ENCODE measurements at regions not wholly inside any gene's neighbourhood (a gene's known extent, or its start where the extent isn't known, plus 50 kb on each side); places are given as distances from the start of the nearest gene placed in this dataset.

DNA sequence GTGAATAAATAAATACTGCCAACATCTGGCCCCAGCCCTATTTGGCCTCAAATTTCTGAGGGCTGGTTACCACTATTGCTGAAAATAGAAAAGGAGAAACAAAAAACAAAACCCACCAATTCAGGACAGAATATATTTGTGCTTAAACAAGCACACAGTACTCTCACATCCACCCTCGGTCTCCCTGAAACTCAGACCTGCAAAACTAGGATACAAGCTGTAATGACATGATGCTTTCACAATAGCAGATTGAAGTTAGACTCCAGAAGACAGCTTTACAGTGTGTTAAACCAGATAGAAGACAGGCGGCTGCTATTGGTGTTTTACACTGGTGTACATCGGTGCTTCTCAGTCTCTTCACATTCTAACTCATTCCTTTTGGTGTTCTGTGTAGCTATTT is 214.9 kb upstream of the DMRT1 start:
- H3K27ac ChIP-seq (ENCODE audit: extremely low read depth, low read depth, low read length), result no peak overlapping the region
- POLR2A ChIA-PET, result no interaction called here

More for the DNA sequence above, 214.9 kb upstream of the DMRT1 start:
- H3K4me1 ChIP-seq (ENCODE audit: control insufficient read depth, insufficient read depth, low read length), result no peaks in the 10 kb centered on the region
- CTCF ChIA-PET, result no interaction called here
- no peak overlapping the region for H3K4me3 ChIP-seq (ENCODE audit: low read depth, low read length)
- TF ChIP-seq ZNF660 (tag by site-specific recombination; IDR thresholded peaks at IDR 0.05) (no peak), ZNF658 (tag by site-specific recombination; IDR thresholded peaks at IDR 0.05) (no peak), ZNF266 (tag by site-specific recombination; IDR thresholded peaks at IDR 0.05; ENCODE audit: low read depth) (no peak), ZNF558 (tag by site-specific recombination; IDR thresholded peaks at IDR 0.05) (no peak), ZNF37A (tag by site-specific recombination; IDR thresholded peaks at IDR 0.05) (no peak), GLI4 (tag by site-specific recombination; IDR thresholded peaks at IDR 0.05) (no peak), GLIS2 (tag by site-specific recombination; IDR thresholded peaks at IDR 0.05) (no peak), ZNF48 (tag by site-specific recombination; IDR thresholded peaks at IDR 0.05) (no peak), ZNF791 (tag by site-specific recombination; IDR thresholded peaks at IDR 0.05) (no peak), ZNF776 (tag by site-specific recombination; IDR thresholded peaks at IDR 0.05; ENCODE audit: borderline replicate concordance) (no peak), HOXC10 (CRISPR knock-in tag; IDR thresholded peaks at IDR 0.05) (no peak), BCL11A (tag by site-specific recombination; IDR thresholded peaks at IDR 0.05; ENCODE audit: low read depth) (no peak)
- TF ChIP-seq, protein P1, sequence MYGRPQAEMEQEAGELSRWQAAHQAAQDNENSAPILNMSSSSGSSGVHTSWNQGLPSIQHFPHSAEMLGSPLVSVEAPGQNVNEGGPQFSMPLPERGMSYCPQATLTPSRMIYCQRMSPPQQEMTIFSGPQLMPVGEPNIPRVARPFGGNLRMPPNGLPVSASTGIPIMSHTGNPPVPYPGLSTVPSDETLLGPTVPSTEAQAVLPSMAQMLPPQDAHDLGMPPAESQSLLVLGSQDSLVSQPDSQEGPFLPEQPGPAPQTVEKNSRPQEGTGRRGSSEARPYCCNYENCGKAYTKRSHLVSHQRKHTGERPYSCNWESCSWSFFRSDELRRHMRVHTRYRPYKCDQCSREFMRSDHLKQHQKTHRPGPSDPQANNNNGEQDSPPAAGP (tag by site-specific recombination; IDR thresholded peaks at IDR 0.05), result no peak
- TF ChIP-seq, protein P2, sequence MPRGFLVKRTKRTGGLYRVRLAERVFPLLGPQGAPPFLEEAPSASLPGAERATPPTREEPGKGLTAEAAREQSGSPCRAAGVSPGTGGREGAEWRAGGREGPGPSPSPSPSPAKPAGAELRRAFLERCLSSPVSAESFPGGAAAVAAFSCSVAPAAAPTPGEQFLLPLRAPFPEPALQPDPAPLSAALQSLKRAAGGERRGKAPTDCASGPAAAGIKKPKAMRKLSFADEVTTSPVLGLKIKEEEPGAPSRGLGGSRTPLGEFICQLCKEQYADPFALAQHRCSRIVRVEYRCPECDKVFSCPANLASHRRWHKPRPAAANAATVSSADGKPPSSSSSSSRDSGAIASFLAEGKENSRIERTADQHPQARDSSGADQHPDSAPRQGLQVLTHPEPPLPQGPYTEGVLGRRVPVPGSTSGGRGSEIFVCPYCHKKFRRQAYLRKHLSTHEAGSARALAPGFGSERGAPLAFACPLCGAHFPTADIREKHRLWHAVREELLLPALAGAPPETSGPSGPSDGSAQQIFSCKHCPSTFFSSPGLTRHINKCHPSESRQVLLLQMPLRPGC (tag by site-specific recombination; IDR thresholded peaks at IDR 0.05), result no peak
- TF ChIP-seq, protein P3, sequence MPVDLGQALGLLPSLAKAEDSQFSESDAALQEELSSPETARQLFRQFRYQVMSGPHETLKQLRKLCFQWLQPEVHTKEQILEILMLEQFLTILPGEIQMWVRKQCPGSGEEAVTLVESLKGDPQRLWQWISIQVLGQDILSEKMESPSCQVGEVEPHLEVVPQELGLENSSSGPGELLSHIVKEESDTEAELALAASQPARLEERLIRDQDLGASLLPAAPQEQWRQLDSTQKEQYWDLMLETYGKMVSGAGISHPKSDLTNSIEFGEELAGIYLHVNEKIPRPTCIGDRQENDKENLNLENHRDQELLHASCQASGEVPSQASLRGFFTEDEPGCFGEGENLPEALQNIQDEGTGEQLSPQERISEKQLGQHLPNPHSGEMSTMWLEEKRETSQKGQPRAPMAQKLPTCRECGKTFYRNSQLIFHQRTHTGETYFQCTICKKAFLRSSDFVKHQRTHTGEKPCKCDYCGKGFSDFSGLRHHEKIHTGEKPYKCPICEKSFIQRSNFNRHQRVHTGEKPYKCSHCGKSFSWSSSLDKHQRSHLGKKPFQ (tag by site-specific recombination; IDR thresholded peaks at IDR 0.05), result no peak
- TF ChIP-seq, protein P4, sequence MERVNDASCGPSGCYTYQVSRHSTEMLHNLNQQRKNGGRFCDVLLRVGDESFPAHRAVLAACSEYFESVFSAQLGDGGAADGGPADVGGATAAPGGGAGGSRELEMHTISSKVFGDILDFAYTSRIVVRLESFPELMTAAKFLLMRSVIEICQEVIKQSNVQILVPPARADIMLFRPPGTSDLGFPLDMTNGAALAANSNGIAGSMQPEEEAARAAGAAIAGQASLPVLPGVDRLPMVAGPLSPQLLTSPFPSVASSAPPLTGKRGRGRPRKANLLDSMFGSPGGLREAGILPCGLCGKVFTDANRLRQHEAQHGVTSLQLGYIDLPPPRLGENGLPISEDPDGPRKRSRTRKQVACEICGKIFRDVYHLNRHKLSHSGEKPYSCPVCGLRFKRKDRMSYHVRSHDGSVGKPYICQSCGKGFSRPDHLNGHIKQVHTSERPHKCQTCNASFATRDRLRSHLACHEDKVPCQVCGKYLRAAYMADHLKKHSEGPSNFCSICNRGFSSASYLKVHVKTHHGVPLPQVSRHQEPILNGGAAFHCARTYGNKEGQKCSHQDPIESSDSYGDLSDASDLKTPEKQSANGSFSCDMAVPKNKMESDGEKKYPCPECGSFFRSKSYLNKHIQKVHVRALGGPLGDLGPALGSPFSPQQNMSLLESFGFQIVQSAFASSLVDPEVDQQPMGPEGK (tag by site-specific recombination; IDR thresholded peaks at IDR 0.05), result no peak
- TF ChIP-seq, protein P5, sequence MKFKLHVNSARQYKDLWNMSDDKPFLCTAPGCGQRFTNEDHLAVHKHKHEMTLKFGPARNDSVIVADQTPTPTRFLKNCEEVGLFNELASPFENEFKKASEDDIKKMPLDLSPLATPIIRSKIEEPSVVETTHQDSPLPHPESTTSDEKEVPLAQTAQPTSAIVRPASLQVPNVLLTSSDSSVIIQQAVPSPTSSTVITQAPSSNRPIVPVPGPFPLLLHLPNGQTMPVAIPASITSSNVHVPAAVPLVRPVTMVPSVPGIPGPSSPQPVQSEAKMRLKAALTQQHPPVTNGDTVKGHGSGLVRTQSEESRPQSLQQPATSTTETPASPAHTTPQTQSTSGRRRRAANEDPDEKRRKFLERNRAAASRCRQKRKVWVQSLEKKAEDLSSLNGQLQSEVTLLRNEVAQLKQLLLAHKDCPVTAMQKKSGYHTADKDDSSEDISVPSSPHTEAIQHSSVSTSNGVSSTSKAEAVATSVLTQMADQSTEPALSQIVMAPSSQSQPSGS (tag by site-specific recombination; IDR thresholded peaks at IDR 0.05; ENCODE audit: low read depth), result no peak
- TF ChIP-seq, protein P6, sequence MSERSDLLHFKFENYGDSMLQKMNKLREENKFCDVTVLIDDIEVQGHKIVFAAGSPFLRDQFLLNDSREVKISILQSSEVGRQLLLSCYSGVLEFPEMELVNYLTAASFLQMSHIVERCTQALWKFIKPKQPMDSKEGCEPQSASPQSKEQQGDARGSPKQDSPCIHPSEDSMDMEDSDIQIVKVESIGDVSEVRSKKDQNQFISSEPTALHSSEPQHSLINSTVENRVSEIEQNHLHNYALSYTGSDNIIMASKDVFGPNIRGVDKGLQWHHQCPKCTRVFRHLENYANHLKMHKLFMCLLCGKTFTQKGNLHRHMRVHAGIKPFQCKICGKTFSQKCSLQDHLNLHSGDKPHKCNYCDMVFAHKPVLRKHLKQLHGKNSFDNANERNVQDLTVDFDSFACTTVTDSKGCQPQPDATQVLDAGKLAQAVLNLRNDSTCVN (tag by site-specific recombination; optimal IDR thresholded peaks at IDR 0.05), result no peak
- TF ChIP-seq, protein P7, sequence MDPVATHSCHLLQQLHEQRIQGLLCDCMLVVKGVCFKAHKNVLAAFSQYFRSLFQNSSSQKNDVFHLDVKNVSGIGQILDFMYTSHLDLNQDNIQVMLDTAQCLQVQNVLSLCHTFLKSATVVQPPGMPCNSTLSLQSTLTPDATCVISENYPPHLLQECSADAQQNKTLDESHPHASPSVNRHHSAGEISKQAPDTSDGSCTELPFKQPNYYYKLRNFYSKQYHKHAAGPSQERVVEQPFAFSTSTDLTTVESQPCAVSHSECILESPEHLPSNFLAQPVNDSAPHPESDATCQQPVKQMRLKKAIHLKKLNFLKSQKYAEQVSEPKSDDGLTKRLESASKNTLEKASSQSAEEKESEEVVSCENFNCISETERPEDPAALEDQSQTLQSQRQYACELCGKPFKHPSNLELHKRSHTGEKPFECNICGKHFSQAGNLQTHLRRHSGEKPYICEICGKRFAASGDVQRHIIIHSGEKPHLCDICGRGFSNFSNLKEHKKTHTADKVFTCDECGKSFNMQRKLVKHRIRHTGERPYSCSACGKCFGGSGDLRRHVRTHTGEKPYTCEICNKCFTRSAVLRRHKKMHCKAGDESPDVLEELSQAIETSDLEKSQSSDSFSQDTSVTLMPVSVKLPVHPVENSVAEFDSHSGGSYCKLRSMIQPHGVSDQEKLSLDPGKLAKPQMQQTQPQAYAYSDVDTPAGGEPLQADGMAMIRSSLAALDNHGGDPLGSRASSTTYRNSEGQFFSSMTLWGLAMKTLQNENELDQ (tag by site-specific recombination; IDR thresholded peaks at IDR 0.05; ENCODE audit: low read depth), result no peak
- TF ChIP-seq, protein P8, sequence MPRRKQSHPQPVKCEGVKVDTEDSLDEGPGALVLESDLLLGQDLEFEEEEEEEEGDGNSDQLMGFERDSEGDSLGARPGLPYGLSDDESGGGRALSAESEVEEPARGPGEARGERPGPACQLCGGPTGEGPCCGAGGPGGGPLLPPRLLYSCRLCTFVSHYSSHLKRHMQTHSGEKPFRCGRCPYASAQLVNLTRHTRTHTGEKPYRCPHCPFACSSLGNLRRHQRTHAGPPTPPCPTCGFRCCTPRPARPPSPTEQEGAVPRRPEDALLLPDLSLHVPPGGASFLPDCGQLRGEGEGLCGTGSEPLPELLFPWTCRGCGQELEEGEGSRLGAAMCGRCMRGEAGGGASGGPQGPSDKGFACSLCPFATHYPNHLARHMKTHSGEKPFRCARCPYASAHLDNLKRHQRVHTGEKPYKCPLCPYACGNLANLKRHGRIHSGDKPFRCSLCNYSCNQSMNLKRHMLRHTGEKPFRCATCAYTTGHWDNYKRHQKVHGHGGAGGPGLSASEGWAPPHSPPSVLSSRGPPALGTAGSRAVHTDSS (tag by site-specific recombination; IDR thresholded peaks at IDR 0.05), result no peak
- no peaks in the 10 kb centered on the region for H3K36me3 ChIP-seq (ENCODE audit: control insufficient read depth in 2 of 2, insufficient read depth in 1 of 2, low read length in 2 of 2)
- no peaks in the 10 kb centered on the region for H3K9me3 ChIP-seq (ENCODE audit: control insufficient read depth, insufficient read depth, low read depth, low read length)

Measured in HEK293 (cell line).